NCI-H345 treated with DMSO at 0.1 percent for 48 hours (cell line): ENCODE measurements at regions not wholly inside any gene's neighbourhood (a gene's known extent, or its start where the extent isn't known, plus 50 kb on each side); places are given as distances from the start of the nearest gene placed in this dataset.
A peak's percentile ranks its signal among the peaks of the same experiment; 100 is the strongest.

ENCODE experiments used
- DNase-seq: peaks from one replicate; lab custom pipeline; 2025; ENCODE audit not compliant: unreplicated experiment; lab: John Stamatoyannopoulos, UW

DNA sequence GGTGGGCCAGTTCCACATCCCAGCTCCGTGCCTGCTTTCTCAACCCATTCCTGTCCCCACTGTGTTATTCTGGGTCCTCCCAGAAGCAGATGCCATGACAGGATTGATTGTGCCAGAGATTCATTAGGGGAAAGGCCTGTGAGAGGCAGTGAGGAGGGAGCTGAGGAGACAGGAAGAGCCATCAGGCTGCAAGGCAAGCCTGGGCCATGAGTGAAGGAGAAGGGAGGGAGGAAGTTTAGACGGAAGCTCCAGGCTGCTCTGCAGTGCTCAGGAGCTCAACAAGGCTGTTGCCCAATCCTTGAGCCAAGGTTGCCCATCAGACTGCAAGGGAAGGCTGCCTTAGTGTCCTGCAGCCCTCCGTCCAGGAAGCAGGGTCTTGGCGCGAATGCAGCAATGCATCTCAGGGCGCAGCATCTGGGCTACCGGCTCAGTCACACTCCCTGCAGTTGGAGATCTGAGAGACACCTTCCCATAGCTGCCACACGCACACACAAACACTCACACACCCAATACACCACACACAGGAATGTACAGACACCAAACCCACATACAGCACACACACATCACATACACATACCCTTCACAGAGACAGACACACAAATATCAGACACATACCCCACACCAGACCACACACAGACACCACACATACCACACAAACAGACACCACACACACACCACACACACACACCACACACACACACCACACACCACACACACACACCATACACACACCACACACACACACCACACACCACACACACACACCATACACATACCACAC is 139.5 kb upstream of the NDUFV2 start:
- no peak for DNase-seq

DNA sequence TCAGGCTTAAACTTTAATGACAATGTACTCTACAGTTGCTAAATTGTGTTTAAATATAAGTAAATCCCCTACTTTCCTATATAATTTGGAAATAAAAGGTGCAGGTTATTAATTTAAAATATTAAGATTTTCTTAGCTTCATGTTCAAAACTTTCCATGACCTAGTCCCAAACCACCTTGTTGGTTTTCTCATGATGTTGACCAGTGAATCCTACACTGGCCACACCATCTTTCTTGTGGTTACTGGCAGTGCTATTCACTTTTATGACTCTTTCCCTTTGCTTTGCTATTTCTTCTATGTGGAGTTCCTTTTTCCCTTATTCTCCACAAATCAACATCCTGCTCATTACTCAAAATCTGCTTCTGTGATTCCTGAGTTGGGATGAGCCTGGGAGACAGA is 138.6 kb upstream of the NDUFV2 start:
- DNase-seq, result no peak

DNA sequence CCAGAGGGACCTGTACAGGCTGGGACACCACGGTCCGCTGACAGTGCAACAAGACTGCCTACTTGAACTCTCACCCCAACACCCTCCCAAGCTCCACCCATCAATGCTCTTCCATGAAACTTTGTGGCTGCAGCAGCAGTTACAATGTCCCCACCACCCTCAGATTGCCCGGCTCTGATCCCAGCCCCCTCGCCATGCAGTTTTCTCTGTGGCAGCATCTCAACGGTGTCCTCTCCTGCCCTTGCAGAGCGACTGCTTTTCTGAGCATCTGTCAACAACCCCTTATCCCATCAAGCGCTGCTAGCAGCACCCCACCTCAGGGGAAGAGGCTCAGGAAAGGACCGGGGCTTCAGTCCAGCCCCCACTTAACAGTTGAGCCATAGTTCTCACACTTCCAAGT is 137.1 kb upstream of the NDUFV2 start:
- DNase-seq, result no peak

DNA sequence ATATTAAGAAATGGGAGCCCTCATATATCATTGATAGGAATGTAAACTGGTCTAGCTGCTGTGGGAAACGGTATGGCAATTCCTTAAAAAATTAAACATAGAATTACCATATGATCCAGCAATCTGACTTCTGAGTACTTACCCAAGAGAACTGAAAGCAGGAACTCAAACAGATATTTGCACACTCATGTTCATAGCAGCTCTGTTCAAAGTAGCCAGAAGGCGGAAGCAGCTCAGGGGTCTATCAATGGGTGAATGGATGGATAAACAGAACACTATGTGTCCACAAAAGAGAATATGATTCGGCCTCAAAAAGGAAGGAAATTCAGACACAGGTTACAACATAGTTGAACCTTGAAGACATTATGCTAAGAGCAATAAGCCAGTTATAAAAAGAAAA is 135.7 kb upstream of the NDUFV2 start:
- no peak for DNase-seq

DNA sequence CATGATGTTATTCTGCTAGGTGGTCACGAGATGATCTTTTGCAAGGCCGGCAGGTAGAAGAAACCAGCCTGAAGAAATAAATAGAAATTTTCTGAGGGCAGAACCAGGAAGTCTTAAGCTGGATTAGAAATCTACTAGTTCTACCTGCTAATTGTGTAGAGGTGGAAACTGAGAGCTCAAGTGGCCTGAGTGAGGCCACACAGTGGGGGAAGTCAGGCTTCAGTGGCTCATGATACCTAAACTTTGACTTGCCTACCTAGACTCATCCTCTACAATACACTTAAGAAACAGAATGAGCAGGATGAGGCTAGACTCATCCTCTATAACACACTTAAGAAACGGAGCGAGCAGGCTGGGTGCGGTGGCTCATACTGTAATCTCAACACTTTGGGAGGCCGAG is 134.9 kb upstream of the NDUFV2 start:
- no peak for DNase-seq

DNA sequence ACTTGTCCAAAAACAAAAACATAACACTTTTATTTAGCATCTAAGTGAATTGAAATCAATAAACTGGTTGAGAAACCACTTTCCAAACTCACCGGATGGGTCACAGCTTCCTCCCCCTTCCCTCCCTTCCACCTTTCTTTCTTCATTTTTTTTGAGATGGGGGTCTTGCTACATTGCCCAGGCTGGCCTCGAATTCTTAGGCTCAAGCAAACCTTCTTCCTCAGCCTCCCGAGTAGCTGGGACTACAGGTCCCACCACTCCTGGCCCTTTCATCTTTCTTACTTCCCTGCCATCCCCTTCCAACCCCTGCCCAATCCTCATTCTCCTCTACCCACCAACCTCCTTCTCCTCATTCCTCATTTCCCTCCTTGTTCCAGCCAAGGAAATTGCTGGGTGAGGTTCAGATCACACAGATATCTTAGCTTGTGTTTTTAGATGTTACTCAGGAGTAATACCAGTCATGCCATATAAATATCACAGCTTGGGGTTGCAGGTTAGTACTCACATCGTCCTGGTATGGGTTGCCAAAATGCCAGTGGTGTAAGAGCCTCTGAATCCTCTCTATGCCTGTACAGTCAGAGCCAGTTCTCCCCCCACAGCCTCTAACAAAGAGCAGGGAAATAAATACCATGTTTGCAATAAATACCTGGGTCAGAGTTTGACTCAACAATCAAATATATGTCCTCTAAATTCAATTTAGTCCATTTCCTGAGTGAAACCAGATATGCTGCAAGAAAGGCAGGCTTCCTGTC is 132.7 kb upstream of the NDUFV2 start:
- no peak for DNase-seq

DNA sequence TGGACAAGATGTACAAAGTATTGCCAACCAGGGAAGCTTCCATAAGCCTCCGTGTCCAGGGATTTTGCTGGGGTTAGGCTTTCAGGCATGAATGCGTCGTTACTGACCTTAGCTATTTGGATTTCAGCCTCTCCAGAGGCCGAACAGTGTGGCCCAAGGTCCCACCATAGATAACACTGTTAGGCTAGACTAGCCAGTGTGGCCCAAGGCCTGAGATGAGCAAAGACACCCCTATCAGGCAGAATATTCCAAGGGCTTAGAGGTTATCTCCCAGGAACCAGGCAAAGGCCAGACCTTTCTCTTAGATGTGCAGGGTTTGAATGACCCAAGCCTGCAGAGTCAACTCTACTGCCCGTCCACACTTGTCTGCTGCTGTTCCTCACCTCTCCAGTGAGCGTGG is 131.7 kb upstream of the NDUFV2 start:
- no peak for DNase-seq

DNA sequence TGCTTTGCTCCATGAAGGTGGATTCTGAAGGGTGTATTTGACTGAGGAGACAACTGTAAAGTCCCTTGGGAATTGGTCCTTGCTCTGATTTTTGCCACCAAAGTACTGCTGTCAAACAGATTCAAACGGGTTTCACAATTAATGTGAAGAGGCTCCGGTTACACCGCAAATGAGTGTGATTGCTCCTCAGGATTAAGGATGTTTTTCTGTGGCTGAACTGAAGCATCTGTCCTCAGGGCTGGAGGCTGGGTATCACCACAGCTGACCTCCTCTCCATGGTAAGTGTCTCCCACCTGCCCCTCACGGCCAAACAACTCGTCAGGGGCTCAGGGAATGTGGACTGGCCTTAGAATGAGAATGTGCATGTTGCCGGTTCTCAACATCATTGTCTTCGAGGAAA is 130.4 kb upstream of the NDUFV2 start:
- DNase-seq, result no peak

DNA sequence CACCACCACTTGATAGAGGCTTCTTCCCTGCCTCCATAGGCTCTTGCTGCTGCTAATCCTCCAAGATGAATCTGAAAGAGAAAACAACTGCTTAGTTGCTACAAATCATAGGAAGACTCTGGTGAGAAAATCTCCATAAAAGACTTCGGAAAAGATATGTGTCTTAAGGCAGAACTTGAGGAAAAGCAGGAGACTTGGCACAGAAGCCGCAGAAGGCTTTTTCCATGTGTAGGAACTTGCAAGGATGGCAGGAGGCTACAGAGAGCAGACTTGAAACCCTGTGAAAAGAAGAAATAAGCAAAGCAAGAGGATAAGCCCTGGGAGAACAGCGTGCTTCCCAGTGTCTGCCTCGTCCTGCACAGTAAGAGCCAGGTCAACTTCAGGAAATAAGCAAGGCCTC is 128.2 kb upstream of the NDUFV2 start:
- DNase-seq, result no peak

DNA sequence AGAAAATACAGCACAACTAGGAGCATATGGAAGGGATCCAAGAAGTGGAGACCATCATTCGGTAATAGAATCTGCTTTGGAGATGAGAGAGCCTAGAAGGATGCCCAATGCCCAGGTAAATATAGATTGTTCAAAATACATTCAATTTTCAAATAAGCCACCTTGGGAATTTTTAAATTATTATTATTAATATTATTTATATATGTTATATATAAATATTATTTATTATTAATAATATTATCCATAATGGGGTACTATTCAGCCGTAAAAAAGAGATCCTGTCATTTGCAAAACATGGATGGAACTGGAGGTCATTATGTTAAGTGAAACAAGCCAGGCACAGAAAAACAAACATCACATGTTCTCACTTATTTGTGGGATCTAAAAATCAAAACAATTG is 127.8 kb upstream of the NDUFV2 start:
- DNase-seq, result no peak

DNA sequence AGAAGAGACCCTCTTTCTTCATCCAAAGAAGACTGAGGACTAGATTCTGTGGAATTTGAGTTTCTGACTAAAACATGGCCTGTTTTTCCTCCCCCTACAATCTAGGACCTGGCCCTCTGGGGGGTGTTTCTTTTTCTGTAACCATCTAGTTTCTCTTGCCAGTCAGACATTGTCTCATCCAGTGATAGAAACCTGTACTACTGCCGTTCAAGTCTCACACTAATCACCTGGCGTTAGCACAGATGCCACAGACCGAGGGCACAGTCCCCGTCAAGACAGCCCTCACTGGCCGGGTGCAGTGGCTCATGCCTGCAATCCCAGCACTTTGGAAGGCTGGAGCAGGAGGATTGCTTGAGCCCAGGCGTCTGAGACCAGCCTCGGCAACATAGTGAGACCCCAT is 126.9 kb upstream of the NDUFV2 start:
- DNase-seq, result no peak

DNA sequence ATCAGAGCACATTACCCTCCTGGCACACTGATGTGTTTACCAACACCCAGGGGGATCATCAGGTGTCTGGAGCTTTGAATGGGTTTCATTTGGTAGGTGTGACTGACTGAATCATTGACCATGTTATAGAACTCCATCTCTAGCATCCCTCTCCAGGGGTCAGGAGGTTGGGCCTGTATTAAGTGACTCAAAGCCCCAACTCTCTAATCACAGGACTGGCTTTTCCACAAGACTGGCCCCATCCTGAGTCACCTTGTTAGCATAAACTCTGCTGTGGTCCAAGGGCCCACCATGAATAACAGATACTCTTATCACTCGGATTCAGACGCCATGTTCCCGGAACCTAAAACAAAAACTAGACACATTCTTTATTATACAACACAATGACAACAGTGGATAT is 125.9 kb upstream of the NDUFV2 start:
- DNase-seq, result peak; percentile 38

DNA sequence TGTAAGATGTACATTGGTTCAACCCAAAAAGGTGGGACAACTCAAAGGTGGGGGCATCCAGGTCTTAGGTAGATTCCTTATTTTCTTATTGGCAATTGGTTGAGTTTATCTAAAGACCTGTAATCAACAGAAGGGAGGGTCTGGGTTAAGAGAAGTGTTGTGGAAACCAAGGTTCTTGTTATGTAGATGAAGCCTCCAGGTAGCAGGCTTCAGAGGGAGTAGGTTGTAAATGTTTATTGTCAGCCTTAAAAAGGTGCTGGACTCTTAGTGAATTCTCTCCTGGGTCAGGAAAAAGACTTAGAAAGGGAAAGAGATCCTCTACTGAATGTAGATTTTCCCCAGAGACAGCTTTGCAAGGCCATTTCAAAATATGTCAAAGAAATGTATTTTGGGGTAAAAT is 125.3 kb upstream of the NDUFV2 start:
- no peak for DNase-seq

DNA sequence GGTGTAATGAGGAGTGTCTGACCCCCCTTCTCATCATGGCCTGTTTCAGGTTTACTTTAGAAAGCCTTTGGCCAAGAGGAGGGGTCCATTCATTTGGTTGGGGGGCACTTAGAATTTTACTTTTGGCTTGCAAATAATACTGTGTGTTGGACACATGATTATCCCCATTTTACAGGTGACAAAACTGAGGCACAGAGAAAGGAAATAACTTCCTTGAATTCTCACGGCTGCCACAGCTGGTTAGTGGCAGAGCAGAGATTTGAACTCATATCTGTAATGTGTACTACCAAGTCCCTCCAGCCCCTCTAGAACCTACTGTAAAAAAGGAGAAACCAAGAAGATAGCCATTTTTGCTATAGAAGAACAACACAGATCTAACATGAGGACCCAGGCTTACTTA is 124.8 kb upstream of the NDUFV2 start:
- no peak for DNase-seq

DNA sequence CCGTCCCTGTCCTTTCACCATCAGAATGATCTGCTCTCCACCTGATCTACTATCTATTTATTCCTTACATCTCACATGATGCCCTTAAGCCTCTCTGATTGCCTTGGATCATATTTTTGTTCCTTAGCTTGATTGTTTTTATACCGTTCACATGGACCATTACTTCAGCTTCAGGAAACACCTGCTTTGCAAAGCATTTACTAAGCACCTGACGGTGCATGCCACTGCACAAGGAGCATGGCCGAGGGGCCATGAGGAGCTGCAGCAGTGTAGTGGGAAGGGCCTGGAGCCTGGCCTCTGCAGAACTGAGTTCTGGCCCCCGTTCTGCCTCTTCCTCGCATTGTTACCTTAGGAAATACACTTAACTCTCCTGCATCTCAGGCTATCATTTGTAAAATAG is 124.1 kb upstream of the NDUFV2 start:
- DNase-seq, result no peak

DNA sequence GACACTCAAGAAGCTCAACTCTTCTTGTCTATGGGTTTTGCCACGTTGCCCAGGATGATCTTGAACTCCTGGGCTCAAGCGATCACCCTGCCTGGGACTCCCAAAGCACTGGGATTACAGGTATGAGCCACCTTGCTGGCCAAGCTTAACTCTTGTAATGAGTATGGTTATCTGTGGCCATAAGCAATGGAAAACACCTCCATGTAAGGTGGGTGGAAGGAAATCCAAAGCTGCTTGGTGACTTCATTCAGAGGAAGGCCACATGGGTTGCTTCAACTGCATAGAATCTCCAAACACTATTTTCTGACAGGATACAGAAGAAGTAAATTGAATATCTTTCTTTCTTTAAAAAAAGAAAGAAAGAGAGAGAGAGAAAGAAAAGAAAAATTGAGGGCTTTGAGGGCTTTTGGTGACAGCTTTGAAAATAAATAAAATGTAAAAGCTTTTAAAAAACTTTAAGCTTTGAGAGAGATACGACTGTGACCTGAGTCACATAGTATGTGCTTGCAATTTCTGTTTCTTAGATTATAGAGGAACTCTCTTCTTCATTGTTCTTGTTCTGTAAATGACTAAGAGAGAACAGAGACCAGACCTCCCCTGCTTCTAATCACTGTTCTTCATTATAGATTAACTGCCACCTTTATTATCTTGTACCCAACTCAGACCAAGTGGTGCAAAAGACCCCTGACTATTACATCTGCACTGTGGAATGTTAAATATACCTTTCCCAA is 123.1 kb upstream of the NDUFV2 start:
- no peak for DNase-seq

DNA sequence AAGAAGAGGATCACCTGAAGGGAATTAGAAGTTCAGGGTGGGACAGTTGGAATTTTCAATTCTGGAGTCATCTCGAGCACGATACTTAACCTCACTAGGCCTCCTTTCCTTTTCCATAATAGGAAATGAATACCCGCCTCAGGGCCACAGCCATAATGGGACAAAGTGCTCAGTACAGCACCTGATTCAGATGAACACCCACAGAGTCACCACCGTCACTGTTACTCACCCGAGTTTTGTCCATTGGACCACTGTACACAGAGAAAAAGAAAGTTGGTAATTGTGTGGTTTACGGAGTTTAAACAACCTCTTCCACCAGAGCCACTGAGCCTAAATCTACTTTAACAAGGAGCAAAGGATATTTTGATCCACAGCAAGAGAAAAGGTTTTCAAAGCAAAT is 122.0 kb upstream of the NDUFV2 start:
- no peak for DNase-seq

DNA sequence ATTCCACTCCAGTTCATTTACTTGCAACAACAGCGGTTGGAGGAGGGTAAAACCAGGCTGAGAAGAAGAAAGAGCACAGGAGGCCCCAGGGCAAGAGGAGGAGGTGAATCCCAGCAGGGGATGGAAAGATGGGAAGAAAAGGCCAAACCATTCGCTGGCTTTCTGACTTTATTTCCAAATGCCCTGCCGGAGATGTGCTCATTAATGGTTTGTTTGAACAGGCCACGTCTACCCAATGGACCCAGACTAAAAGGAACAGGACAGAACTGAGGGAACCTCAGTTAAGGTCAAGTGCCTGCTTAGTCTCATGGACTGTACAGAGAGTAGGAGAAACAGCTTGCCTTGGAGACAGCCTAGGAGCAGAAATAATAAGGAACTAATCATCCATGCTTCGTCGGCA is 121.6 kb upstream of the NDUFV2 start:
- DNase-seq, result peak; percentile 15

DNA sequence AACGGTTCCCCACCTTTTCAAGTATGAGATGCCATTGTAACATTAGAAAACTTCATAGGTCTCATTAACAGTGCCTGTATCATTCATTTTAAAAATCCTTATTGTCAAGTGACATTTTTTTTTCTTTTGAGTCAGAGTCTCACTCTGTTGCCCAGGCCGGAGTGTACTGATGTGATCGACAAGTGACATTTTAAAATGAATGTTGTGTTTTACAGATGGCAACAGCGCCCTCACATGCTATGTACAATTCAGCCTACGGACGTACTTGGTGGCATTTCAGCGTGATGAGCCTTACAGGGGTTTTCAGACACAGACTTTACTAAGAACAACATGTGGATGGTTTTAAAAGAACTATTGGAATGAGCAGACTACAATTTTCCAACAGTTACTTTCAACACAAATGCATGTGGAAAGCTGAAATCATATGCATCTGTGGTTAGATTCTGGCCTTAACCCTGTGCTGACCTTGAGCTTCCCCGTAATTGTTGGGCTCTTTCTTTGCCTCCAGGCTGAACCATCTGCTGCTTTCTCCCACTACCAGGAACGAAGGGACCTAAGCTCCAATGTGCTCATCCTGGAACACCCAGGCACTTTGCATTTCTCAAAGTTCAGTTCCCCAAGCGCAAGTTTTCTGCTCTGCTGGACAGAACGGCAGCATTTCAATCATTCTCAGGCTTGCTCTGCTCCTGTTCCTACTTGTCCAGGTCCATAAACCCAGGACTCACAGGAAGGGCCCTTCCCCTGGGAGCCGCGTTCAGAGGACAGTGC is 119.9 kb upstream of the NDUFV2 start:
- no peak for DNase-seq

DNA sequence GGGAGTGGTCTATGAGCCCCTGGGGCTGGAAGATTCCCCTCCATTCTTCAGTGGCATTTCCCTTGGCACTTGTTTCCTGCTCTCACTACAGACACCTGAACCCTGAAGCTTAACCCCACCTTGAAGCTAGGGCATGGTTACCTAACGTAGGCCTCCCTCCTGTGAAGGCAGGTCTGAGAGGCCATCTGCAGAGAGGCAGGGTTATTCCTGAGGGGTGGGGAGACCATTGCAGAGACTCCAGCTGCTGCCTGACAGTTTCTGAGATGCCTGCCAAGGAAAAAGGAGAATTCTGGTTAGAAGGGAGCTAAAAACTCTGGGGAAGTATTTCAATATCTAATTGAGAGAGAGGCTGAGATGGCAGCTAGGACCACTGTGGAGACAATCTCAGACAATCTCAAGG is 119.3 kb upstream of the NDUFV2 start:
- no peak for DNase-seq

DNA sequence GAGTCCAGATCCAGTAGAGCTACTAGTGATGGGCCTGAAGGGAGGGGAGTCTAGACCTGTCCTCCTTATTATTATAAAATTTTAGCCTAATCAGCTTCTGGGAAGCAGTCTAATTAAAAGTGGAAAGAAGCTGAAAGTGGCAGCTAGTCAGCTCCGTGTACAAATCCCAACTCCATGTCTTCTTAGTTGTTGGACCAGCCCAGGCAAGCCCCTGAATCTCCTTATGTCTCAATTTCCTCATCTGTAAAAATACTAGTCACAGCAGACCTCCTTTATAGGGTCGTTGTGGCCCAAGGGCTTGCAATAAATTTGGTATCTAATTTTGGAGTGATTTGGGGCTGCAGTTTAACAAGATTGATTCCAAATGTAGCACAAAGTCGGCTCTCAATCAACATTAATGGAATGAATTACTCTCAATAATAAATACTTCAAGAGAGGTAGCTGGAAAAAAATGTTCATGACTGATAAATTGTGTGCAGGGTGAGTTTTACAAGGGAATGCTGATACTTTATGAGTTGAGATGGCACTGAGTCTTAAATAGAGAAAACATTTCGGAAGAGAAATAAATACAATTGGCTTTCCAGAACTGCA is 118.3 kb upstream of the NDUFV2 start:
- DNase-seq, result no peak
